HEK293 (cell line): ENCODE measurements at regions not wholly inside any gene's neighbourhood (a gene's known extent, or its start where the extent isn't known, plus 50 kb on each side); places are given as distances from the start of the nearest gene placed in this dataset.

Experiments
- ATF2 ChIP-seq: fragments of 450-650 bp; formaldehyde crosslinking; IDR thresholded peaks from 2 replicates; pipeline ENCODE4 v1.5.1; 2016; ENCODE audit warnings: missing biosample characterization, missing genetic modification characterization, low read depth
- IKZF3 ChIP-seq: fragments of 450-650 bp; IDR thresholded peaks from 2 replicates; pipeline ENCODE4 v1.5.0; 2018; ENCODE audit warnings: missing biosample characterization, mild to moderate bottlenecking, missing genetic modification characterization, moderate library complexity
- REST ChIP-seq: fragments of 450-650 bp; formaldehyde crosslinking; IDR thresholded peaks from 2 replicates; pipeline ENCODE4 v1.5.1; 2016; ENCODE audit warnings: missing biosample characterization, missing genetic modification characterization
- YY1 ChIP-seq: fragments of 450-650 bp; formaldehyde crosslinking; IDR thresholded peaks from 2 replicates; pipeline ENCODE4 v1.5.1; 2018; ENCODE audit warnings: missing biosample characterization, missing genetic modification characterization
- ZFP41 ChIP-seq: fragments of 450-650 bp; formaldehyde crosslinking; IDR thresholded peaks from 2 replicates; pipeline ENCODE4 v1.5.1; 2016; ENCODE audit warnings: missing biosample characterization, missing genetic modification characterization, borderline replicate concordance
- ZIC2 ChIP-seq: fragments of 450-650 bp; formaldehyde crosslinking; IDR thresholded peaks from 2 replicates; pipeline ENCODE4 v1.5.1; 2016; ENCODE audit warnings: missing biosample characterization, missing genetic modification characterization
- ZNF121 ChIP-seq: fragments of 450-650 bp; formaldehyde crosslinking; IDR thresholded peaks from 2 replicates; pipeline ENCODE4 v1.5.1; 2016; ENCODE audit warnings: missing biosample characterization, missing genetic modification characterization
- ZNF350 ChIP-seq: fragments of 450-650 bp; formaldehyde crosslinking; IDR thresholded peaks from 2 replicates; pipeline ENCODE4 v1.5.0; 2017; ENCODE audit warnings: missing biosample characterization, mild to moderate bottlenecking, missing genetic modification characterization
- ZNF530 ChIP-seq: fragments of 450-650 bp; formaldehyde crosslinking; IDR thresholded peaks from 2 replicates; pipeline ENCODE4 v1.5.1; 2016; ENCODE audit warnings: low read depth, missing biosample characterization, missing genetic modification characterization
- ZNF626 ChIP-seq: fragments of 450-650 bp; sonication (Bioruptor Pico); formaldehyde crosslinking; IDR thresholded peaks from 2 replicates; pipeline ENCODE4 v1.5.1; 2018; ENCODE audit warnings: missing biosample characterization, missing genetic modification characterization, inconsistent platforms
- ZNF776 ChIP-seq: fragments of 450-650 bp; formaldehyde crosslinking; IDR thresholded peaks from 2 replicates; pipeline ENCODE4 v1.5.0; 2017; ENCODE audit warnings: missing biosample characterization, missing genetic modification characterization, borderline replicate concordance
- TF ChIP-seq, protein P1 (sequence below): fragments of 450-650 bp; formaldehyde crosslinking; IDR thresholded peaks from 2 replicates; pipeline ENCODE4 v1.5.1; 2016; ENCODE audit warnings: missing biosample characterization, missing genetic modification characterization

DNA sequence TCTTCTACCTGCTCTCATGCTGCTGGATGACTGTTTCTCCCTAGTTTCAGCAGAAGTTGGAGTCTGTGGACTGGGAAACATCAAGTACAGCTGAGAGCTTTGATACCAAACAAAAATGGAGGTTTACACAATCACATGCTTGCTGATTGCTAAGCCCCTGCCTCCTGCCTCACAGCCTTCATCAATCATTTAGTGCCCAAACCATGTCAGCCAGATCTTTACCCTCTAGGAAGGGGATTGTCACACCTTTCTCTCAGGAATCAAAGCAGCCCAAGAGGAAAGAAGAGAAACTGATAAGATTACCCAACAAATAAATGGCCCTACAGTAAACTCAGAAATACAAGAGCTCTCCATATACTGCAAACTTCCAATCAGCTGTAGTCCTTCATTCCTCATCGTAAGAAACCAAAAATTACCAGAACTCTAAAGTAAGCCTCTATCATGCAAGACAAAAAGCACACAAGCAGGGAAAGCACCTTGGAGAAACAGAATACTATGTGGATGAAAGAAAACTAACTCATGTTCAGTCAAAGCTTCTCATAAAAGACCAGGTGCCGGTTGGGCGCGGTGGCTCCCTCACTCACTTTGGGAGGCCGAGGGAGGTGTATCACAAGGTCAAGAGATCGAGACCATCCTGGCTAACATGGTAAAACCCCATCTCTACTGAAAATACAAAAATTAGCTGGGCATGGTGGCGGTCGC, 63.6 kb upstream of the RESF1 start:
- TF ChIP-seq, protein P1, sequence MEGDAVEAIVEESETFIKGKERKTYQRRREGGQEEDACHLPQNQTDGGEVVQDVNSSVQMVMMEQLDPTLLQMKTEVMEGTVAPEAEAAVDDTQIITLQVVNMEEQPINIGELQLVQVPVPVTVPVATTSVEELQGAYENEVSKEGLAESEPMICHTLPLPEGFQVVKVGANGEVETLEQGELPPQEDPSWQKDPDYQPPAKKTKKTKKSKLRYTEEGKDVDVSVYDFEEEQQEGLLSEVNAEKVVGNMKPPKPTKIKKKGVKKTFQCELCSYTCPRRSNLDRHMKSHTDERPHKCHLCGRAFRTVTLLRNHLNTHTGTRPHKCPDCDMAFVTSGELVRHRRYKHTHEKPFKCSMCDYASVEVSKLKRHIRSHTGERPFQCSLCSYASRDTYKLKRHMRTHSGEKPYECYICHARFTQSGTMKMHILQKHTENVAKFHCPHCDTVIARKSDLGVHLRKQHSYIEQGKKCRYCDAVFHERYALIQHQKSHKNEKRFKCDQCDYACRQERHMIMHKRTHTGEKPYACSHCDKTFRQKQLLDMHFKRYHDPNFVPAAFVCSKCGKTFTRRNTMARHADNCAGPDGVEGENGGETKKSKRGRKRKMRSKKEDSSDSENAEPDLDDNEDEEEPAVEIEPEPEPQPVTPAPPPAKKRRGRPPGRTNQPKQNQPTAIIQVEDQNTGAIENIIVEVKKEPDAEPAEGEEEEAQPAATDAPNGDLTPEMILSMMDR (tag by site-specific recombination): no peak
- TF ChIP-seq IKZF3 (tag by site-specific recombination) (no peak), YY1 (tag by site-specific recombination) (no peak), ZNF121 (tag by site-specific recombination) (no peak), REST (tag by site-specific recombination) (no peak), ZNF626 (tag by site-specific recombination) (no peak), ZNF530 (tag by site-specific recombination) (no peak), ZFP41 (no peak), ZNF350 (tag by site-specific recombination) (no peak), ZIC2 (tag by site-specific recombination) (no peak), ATF2 (tag by site-specific recombination) (no peak), ZNF776 (tag by site-specific recombination) (no peak)
